Ovary (tissue), 7 donors: ENCODE measurements at regions not wholly inside any gene's neighbourhood (a gene's known extent, or its start where the extent isn't known, plus 50 kb on each side); places are given as distances from the start of the nearest gene placed in this dataset.
"Not testable (repeated sequence)": the region's sequence is repeated elsewhere in the genome, so short reads cannot be mapped to it uniquely, and the experiment has no call there.

ENCODE experiments used
- DNase-seq, 5 donors: peaks; one replicate each; pipeline ENCODE4 v3.0.0-alpha.2; 2019 to 2020
- H3K27ac ChIP-seq, 2 donors: fragments of 200-600 bp; one replicate each; pipeline versions ENCODE4 v1.5.1 to v1.8.0; 2019 to 2022
- H3K27me3 ChIP-seq: fragments of 200-600 bp; one replicate; pipeline ENCODE4 v1.8.0; 2022
- H3K36me3 ChIP-seq: fragments of 200-600 bp; sonication (generic); one replicate; pipeline ENCODE4 v1.5.1; 2019
- H3K4me1 ChIP-seq: one replicate; pipeline ENCODE4 v1.8.1; 2013; ENCODE audit warnings: mild to moderate bottlenecking, moderate library complexity; ENCODE audit not compliant: insufficient read depth
- H3K4me3 ChIP-seq: fragments of 200-600 bp; sonication (generic); one replicate; pipeline ENCODE4 v1.5.1; 2017
- H3K9me3 ChIP-seq, 2 donors: fragments of 200-600 bp in 1 of 2; sonication (generic) in 1 of 2; one replicate each; pipeline versions ENCODE4 v1.5.1 to v1.8.1; 2013 to 2019; ENCODE audit warnings: mild to moderate bottlenecking in 1 of 2, moderate library complexity in 1 of 2
- EP300 ChIP-seq: sonication (generic); formaldehyde crosslinking; IDR thresholded peaks from one replicate; pipeline ENCODE4 v1.6.1; 2017; ENCODE audit warnings: antibody characterized with exemption
- POLR2A ChIP-seq: fragments of 450-650 bp; IDR thresholded peaks from one replicate; pipeline ENCODE4 v1.6.1; 2017; ENCODE audit warnings: antibody characterized with exemption, mild to moderate bottlenecking, moderate library complexity
- WGBS, 3 donors: extraction: QIAGEN DNeasy Blood & Tissue Kit in 1 of 3; methylation state at CpG; one replicate each; pipeline versions ENCODE4 v1.1.5 to v1.1.7; 2013 to 2017; 5-methylcytosine and 5-hydroxymethylcytosine counted together
- intact Hi-C, 4 donors: fragments of 100-400 bp; cut with DNase I; formaldehyde crosslinking; loops; one replicate each; pipeline versions ENCODE4 v1.11.0 to v1.15.1; 2022 to 2023
- TF ChIP-seq, protein P1 (sequence below), 3 donors: fragments of 450-650 bp in 2 of 3; fragments of 200-600 bp in 1 of 3; IDR thresholded peaks; one replicate each; pipeline versions ENCODE4 v1.5.1 to v1.8.0; 2016 to 2022; ENCODE audit warnings: antibody characterized with exemption in 3 of 3, mild to moderate bottlenecking in 1 of 3
- donor health status: DM: no; HTN: no; CAD: no; lungs with moderate emphysema.
- donor health status: DM: no; HTN: no; CAD: no.
- donor health status: Bipolar disorder and iron deficiency.
- donor health status: DM: no; HTN: no; CAD: no.
- donor health status: DM: yes; HTN: yes; CAD: no.

DNA sequence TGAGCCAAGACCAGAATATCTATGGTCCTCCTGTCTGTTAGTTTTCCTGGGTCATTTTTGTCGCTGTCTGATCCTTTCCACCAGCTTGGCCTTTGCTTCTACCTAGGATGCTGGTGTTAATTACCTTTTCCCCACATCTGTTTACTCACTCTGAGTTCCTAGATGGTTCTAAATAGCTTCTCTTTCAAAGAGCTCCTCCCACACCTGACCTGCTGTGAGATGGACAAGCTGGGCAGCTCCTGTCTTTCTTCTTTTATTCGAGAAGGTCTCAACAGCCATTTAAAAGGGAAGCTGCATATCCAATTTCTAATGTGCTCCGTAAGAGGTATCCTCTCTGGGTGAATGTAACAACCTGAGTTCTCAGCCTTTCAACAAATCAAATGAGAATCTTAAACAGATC, 156.2 kb downstream of the HRH4 start:
- DNase-seq: no peak
- WGBS, 3 donors: 28 to 69% (median 54%) methylated on average over 3 of the region's 3 CpGs
- no peaks in the 10 kb centered on the region for H3K9me3 ChIP-seq
- no peak overlapping the region for H3K27ac ChIP-seq
- H3K36me3 ChIP-seq: no peaks in the 10 kb centered on the region
- H3K4me3 ChIP-seq: no peak overlapping the region
- TF ChIP-seq POLR2A: no peak
- TF ChIP-seq EP300: no peak
- TF ChIP-seq, protein P1, sequence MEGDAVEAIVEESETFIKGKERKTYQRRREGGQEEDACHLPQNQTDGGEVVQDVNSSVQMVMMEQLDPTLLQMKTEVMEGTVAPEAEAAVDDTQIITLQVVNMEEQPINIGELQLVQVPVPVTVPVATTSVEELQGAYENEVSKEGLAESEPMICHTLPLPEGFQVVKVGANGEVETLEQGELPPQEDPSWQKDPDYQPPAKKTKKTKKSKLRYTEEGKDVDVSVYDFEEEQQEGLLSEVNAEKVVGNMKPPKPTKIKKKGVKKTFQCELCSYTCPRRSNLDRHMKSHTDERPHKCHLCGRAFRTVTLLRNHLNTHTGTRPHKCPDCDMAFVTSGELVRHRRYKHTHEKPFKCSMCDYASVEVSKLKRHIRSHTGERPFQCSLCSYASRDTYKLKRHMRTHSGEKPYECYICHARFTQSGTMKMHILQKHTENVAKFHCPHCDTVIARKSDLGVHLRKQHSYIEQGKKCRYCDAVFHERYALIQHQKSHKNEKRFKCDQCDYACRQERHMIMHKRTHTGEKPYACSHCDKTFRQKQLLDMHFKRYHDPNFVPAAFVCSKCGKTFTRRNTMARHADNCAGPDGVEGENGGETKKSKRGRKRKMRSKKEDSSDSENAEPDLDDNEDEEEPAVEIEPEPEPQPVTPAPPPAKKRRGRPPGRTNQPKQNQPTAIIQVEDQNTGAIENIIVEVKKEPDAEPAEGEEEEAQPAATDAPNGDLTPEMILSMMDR (IDR thresholded peaks at IDR 0.05): no peak
- intact Hi-C loops: no loop called here
- no peaks in the 10 kb centered on the region for H3K27me3 ChIP-seq
- no peaks in the 10 kb centered on the region for H3K4me1 ChIP-seq

DNA sequence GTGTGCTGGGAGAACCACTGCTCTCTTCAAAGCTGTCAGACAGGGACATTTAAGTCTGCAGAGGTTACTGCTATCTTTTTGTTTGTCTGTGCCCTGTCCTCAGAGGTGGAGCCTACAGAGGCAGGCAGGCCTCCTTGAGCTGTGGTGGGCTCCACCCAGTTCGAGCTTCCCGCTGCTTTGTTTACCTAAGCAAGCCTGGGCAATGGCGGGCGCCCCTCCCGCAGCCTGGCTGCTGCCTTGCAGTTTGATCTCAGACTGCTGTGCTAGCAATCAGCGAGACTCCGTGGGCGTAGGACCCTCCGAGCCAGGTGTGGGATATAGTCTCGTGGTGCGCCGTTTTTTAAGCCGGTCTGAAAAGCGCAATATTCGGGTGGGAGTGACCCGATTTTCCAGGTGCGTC, 164.0 kb downstream of the HRH4 start:
- H3K27ac ChIP-seq, H3K36me3 ChIP-seq, H3K4me3 ChIP-seq, DNase-seq, intact Hi-C loops, H3K9me3 ChIP-seq, H3K27me3 ChIP-seq, H3K4me1 ChIP-seq: not testable (repeated sequence)
- WGBS, 3 donors: 42 to 51% (median 48%) methylated on average over 9 to 10 of the region's 17 CpGs

DNA sequence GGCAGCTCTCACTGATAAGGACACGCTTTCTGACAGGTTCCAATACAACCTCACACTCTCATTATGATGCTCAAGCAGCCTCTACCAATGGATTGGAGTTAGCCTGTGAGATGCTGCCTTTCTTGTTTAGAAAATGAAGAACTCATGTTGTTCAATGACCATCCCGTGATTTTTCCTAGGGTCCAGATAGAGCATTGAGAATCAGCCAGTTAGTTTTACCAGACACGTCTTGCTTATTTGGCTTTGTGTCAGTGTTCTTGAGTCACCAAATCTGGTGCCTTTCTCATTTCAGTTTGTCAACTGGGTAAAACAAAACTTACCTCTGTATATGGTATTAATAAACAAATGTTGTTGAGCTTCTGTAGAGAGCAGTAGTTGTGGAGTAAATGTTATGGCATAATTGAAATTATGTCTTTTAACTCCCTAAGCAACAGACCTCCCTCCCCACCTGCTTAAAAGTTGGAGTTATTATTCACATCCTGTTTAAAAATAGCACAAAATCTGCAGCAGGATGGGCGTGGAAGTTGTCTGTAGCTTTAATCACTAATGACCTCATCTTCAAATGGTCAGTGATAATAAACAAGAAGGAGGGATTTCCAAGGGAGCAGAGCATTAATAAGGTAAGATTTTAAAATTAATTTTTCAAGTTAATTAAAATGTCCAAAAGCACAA, 167.3 kb downstream of the HRH4 start:
- intact Hi-C loops: no loop called here
- WGBS, 3 donors: 25 to 31% (median 26%) methylated on average over 4 of the region's 4 CpGs
- Histone ChIP-seq H3K36me3 (no peaks in the 10 kb centered on the region), H3K9me3 (no peaks in the 10 kb centered on the region), H3K4me3 (no peak overlapping the region), H3K4me1 (no peaks in the 10 kb centered on the region), H3K27me3 (no peaks in the 10 kb centered on the region), H3K27ac (no peak overlapping the region)
- TF ChIP-seq EP300 (no peak), POLR2A (no peak)
- TF ChIP-seq, protein P1 (IDR thresholded peaks at IDR 0.05): no peak
- DNase-seq: no peak

DNA sequence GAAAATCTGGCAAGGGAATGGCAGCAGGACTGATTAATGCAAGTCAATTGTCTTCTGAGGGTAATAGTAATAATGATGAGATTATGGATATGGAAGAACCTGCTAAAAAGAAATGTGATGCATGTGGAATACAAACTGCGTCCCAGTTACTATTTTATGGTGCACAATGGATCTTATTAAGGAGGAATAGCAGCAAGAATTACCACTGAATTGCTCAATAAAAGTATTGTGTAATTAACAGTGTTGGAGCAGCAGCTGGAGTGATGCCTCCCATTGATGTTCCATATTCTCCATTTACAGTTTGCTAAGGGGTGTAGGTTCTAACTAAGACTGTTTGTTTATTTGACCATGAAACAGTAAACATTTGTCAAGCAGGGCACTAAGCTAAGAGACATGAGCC, 167.9 kb downstream of the HRH4 start:
- WGBS, 3 donors: 71 to 74% (median 73%) methylated on average over 1 of the region's 1 CpG
- H3K9me3 ChIP-seq: no peaks in the 10 kb centered on the region
- H3K27me3 ChIP-seq: no peaks in the 10 kb centered on the region
- DNase-seq: no peak
- no peaks in the 10 kb centered on the region for H3K36me3 ChIP-seq
- H3K4me1 ChIP-seq: no peaks in the 10 kb centered on the region
- intact Hi-C loops: no loop called here
- no peak for TF ChIP-seq EP300
- TF ChIP-seq, protein P1 (IDR thresholded peaks at IDR 0.05): no peak
- no peak for TF ChIP-seq POLR2A
- no peak overlapping the region for H3K4me3 ChIP-seq
- H3K27ac ChIP-seq: no peak overlapping the region

DNA sequence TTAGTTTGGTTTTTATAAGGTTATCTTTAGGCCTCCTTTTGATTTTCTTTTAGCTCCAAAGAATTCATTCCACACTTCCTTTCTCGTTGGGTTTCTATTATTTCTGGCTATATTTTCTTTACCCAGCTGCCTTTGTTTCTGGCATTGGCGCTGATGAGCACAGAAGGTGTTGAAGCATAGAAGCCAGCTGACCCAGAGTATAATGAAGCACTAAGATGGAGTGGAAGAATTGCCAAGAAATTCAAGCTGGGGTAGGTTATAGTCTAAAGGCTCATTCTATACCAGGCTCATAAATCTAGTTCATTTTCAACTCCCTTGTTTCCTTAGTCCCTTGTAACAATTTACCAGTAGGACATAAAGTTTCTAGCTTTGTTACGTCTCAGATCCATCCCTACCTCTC, 169.5 kb downstream of the HRH4 start:
- no peak overlapping the region for H3K4me3 ChIP-seq
- 63 to 77% (median 68%) methylated on average over 3 of the region's 3 CpGs for WGBS, 3 donors
- no peaks in the 10 kb centered on the region for H3K9me3 ChIP-seq
- no peak overlapping the region for H3K27ac ChIP-seq
- no peaks in the 10 kb centered on the region for H3K27me3 ChIP-seq
- no peak for DNase-seq
- TF ChIP-seq, protein P1 (IDR thresholded peaks at IDR 0.05): no peak
- TF ChIP-seq EP300 (no peak), POLR2A (no peak)
- intact Hi-C loops: no loop called here
- no peaks in the 10 kb centered on the region for H3K4me1 ChIP-seq
- H3K36me3 ChIP-seq: no peaks in the 10 kb centered on the region
